ENCODE measurements at regions not wholly inside any gene's neighbourhood (a gene's known extent, or its start where the extent isn't known, plus 50 kb on each side); places are given as distances from the start of the nearest gene placed in this dataset.
A peak's percentile ranks its signal among the peaks of the same experiment; 100 is the strongest.

GRCh38 chr18:53710080-53710479, 514.4 kb downstream of the MBD2 start:
- intact Hi-C loops (cut with DNase I) = no loop called here
- Histone ChIP-seq H3K9me3 (ENCODE audit: control insufficient read depth, low read length) (no peaks in the 10 kb centered on the region), H3K27me3 (ENCODE audit: control insufficient read depth, insufficient read depth) (no peaks in the 10 kb centered on the region), H3K4me3 (ENCODE audit: low read length) (no peak overlapping the region), H3K27ac (ENCODE audit: low read length) (no peak overlapping the region), H3K4me1 (ENCODE audit: control insufficient read depth, insufficient read depth, low read length) (no peaks in the 10 kb centered on the region)
- DNase-seq = no peak
- no peak for ATAC-seq
- 74% methylated on average over 2 of the region's 2 CpGs for WGBS

- Histone ChIP-seq H3K27ac (ENCODE audit: low read length) (no peak overlapping the region), H3K9me3 (ENCODE audit: control insufficient read depth, low read length) (no peaks in the 10 kb centered on the region), H3K27me3 (ENCODE audit: control insufficient read depth, insufficient read depth) (no peaks in the 10 kb centered on the region), H3K4me1 (ENCODE audit: control insufficient read depth, insufficient read depth, low read length) (no peaks in the 10 kb centered on the region), H3K4me3 (ENCODE audit: low read length) (no peak overlapping the region)
- 87% methylated on average over 2 of the region's 2 CpGs for WGBS
- ATAC-seq = no peak
- intact Hi-C loops (cut with DNase I) = loop anchor here in 1 of 4 donors (5.0 kb wide), 1 partner anchor 420 kb away; no protein-coding TSS in a partner anchor
- no peak for DNase-seq
These were observed 522.0 kb downstream of the MBD2 start for GRCh38 chr18:53702480-53702879.

GRCh38 chr18:53701697-53702096, 522.8 kb downstream of the MBD2 start:
- ATAC-seq (no peak), DNase-seq (no peak)
- H3K4me3 ChIP-seq (ENCODE audit: low read length) = no peak overlapping the region
- no peaks in the 10 kb centered on the region for H3K9me3 ChIP-seq (ENCODE audit: control insufficient read depth, low read length)
- no peak overlapping the region for H3K27ac ChIP-seq (ENCODE audit: low read length)
- no peaks in the 10 kb centered on the region for H3K27me3 ChIP-seq (ENCODE audit: control insufficient read depth, insufficient read depth)
- 58% methylated on average over 1 of the region's 1 CpG for WGBS
- intact Hi-C loops (cut with DNase I) = loop anchor here in 1 of 4 donors (5.0 kb wide), 1 partner anchor 421 kb away; no protein-coding TSS in a partner anchor
- no peaks in the 10 kb centered on the region for H3K4me1 ChIP-seq (ENCODE audit: control insufficient read depth, insufficient read depth, low read length)

- intact Hi-C loops (cut with DNase I) = loop anchor here in 1 of 4 donors (5.0 kb wide), 1 partner anchor 428 kb away; no protein-coding TSS in a partner anchor
- no peak overlapping the region for H3K27ac ChIP-seq (ENCODE audit: low read length)
- H3K4me1 ChIP-seq (ENCODE audit: control insufficient read depth, insufficient read depth, low read length) = no peaks in the 10 kb centered on the region
- DNase-seq (peak in 1 of 3 donors; percentile 25), ATAC-seq (peak; percentile 45 to 60)
- H3K9me3 ChIP-seq (ENCODE audit: control insufficient read depth, low read length) = no peaks in the 10 kb centered on the region
- no peaks in the 10 kb centered on the region for H3K27me3 ChIP-seq (ENCODE audit: control insufficient read depth, insufficient read depth)
- H3K4me3 ChIP-seq (ENCODE audit: low read length) = no peak overlapping the region
- 1% methylated on average over 2 of the region's 2 CpGs for WGBS
These were observed 525.6 kb downstream of the MBD2 start for GRCh38 chr18:53698907-53699306.

GRCh38 chr18:53689886-53690285, 534.6 kb downstream of the MBD2 start:
- H3K9me3 ChIP-seq (ENCODE audit: control insufficient read depth, low read length) = no peaks in the 10 kb centered on the region
- no peaks in the 10 kb centered on the region for H3K27me3 ChIP-seq (ENCODE audit: control insufficient read depth, insufficient read depth)
- H3K27ac ChIP-seq (ENCODE audit: low read length) = no peak overlapping the region
- intact Hi-C loops (cut with DNase I) = no loop called here
- no peaks in the 10 kb centered on the region for H3K4me1 ChIP-seq (ENCODE audit: control insufficient read depth, insufficient read depth, low read length)
- H3K4me3 ChIP-seq (ENCODE audit: low read length) = no peak overlapping the region
- 88% methylated on average over 2 of the region's 2 CpGs for WGBS
- no peak for ATAC-seq
- DNase-seq = no peak

GRCh38 chr18:53686965-53687364, 537.5 kb downstream of the MBD2 start:
- H3K9me3 ChIP-seq (ENCODE audit: control insufficient read depth, low read length) = no peaks in the 10 kb centered on the region
- intact Hi-C loops (cut with DNase I) = no loop called here
- no peaks in the 10 kb centered on the region for H3K4me1 ChIP-seq (ENCODE audit: control insufficient read depth, insufficient read depth, low read length)
- DNase-seq (peak in 1 of 3 donors; percentile 15), ATAC-seq (no peak)
- 80% methylated on average over 4 of the region's 4 CpGs for WGBS
- H3K4me3 ChIP-seq (ENCODE audit: low read length) = no peak overlapping the region
- H3K27me3 ChIP-seq (ENCODE audit: control insufficient read depth, insufficient read depth) = no peaks in the 10 kb centered on the region
- no peak overlapping the region for H3K27ac ChIP-seq (ENCODE audit: low read length)

- Histone ChIP-seq H3K4me1 (ENCODE audit: control insufficient read depth, insufficient read depth, low read length) (no peaks in the 10 kb centered on the region), H3K27ac (ENCODE audit: low read length) (no peak overlapping the region), H3K9me3 (ENCODE audit: control insufficient read depth, low read length) (no peaks in the 10 kb centered on the region), H3K4me3 (ENCODE audit: low read length) (no peak overlapping the region), H3K27me3 (ENCODE audit: control insufficient read depth, insufficient read depth) (no peaks in the 10 kb centered on the region)
- intact Hi-C loops (cut with DNase I) = no loop called here
- peak in 1 of 3 donors; percentile 13 for DNase-seq
- 29% methylated on average over 2 of the region's 2 CpGs for WGBS
- no peak for ATAC-seq
These were observed 541.7 kb downstream of the MBD2 start for GRCh38 chr18:53682796-53683195.

GRCh38 chr18:53677480-53677879, 547.0 kb downstream of the MBD2 start:
- Histone ChIP-seq H3K27me3 (ENCODE audit: control insufficient read depth, insufficient read depth) (no peaks in the 10 kb centered on the region), H3K4me3 (ENCODE audit: low read length) (no peak overlapping the region), H3K9me3 (ENCODE audit: control insufficient read depth, low read length) (no peaks in the 10 kb centered on the region), H3K4me1 (ENCODE audit: control insufficient read depth, insufficient read depth, low read length) (no peaks in the 10 kb centered on the region), H3K27ac (ENCODE audit: low read length) (no peak overlapping the region)
- intact Hi-C loops (cut with DNase I) = no loop called here
- DNase-seq = no peak
- 85% methylated on average over 1 of the region's 1 CpG for WGBS
- no peak for ATAC-seq

GRCh38 chr18:53665701-53666100, 558.8 kb downstream of the MBD2 start:
- Histone ChIP-seq H3K4me3 (ENCODE audit: low read length) (no peak overlapping the region), H3K27me3 (ENCODE audit: control insufficient read depth, insufficient read depth) (no peaks in the 10 kb centered on the region), H3K9me3 (ENCODE audit: control insufficient read depth, low read length) (no peaks in the 10 kb centered on the region), H3K4me1 (ENCODE audit: control insufficient read depth, insufficient read depth, low read length) (no peaks in the 10 kb centered on the region), H3K27ac (ENCODE audit: low read length) (no peak overlapping the region)
- intact Hi-C loops (cut with DNase I) = loop anchor here in 1 of 4 donors (10.0 kb wide), 1 partner anchor 61 kb away; no protein-coding TSS in a partner anchor
- no peak for ATAC-seq
- no peak for DNase-seq
- 76% methylated on average over 4 of the region's 4 CpGs for WGBS

GRCh38 chr18:53664575-53664974, 559.9 kb downstream of the MBD2 start:
- Histone ChIP-seq H3K4me1 (ENCODE audit: control insufficient read depth, insufficient read depth, low read length) (no peaks in the 10 kb centered on the region), H3K4me3 (ENCODE audit: low read length) (no peak overlapping the region), H3K27ac (ENCODE audit: low read length) (no peak overlapping the region), H3K27me3 (ENCODE audit: control insufficient read depth, insufficient read depth) (no peaks in the 10 kb centered on the region), H3K9me3 (ENCODE audit: control insufficient read depth, low read length) (no peaks in the 10 kb centered on the region)
- intact Hi-C loops (cut with DNase I) = loop anchor here in 1 of 4 donors (10.0 kb wide), 1 partner anchor 60 kb away; no protein-coding TSS in a partner anchor
- DNase-seq (no peak), ATAC-seq (no peak)

GRCh38 chr18:53660306-53660705, 564.2 kb downstream of the MBD2 start:
- WGBS = 77% methylated on average over 2 of the region's 2 CpGs
- no peaks in the 10 kb centered on the region for H3K27me3 ChIP-seq (ENCODE audit: control insufficient read depth, insufficient read depth)
- no peak for DNase-seq
- no peak overlapping the region for H3K27ac ChIP-seq (ENCODE audit: low read length)
- no peaks in the 10 kb centered on the region for H3K9me3 ChIP-seq (ENCODE audit: control insufficient read depth, low read length)
- intact Hi-C loops (cut with DNase I) = loop anchor here in 1 of 4 donors (10.0 kb wide), 1 partner anchor 56 kb away; no protein-coding TSS in a partner anchor
- ATAC-seq = no peak
- H3K4me1 ChIP-seq (ENCODE audit: control insufficient read depth, insufficient read depth, low read length) = no peaks in the 10 kb centered on the region
- H3K4me3 ChIP-seq (ENCODE audit: low read length) = no peak overlapping the region

GRCh38 chr18:53657257-53657656, 567.2 kb downstream of the MBD2 start:
- Histone ChIP-seq H3K4me3 (ENCODE audit: low read length) (no peak overlapping the region), H3K27ac (ENCODE audit: low read length) (no peak overlapping the region), H3K27me3 (ENCODE audit: control insufficient read depth, insufficient read depth) (no peaks in the 10 kb centered on the region), H3K4me1 (ENCODE audit: control insufficient read depth, insufficient read depth, low read length) (no peaks in the 10 kb centered on the region), H3K9me3 (ENCODE audit: control insufficient read depth, low read length) (no peaks in the 10 kb centered on the region)
- WGBS = 59% methylated on average over 2 of the region's 2 CpGs
- no peak for ATAC-seq
- DNase-seq = no peak
- intact Hi-C loops (cut with DNase I) = no loop called here

All from right cardiac atrium (tissue), 5 donors.